DMS 273 (cell line): ENCODE measurements at regions not wholly inside any gene's neighbourhood (a gene's known extent, or its start where the extent isn't known, plus 50 kb on each side); places are given as distances from the start of the nearest gene placed in this dataset.
"Not testable (repeated sequence)": the region's sequence is repeated elsewhere in the genome, so short reads cannot be mapped to it uniquely, and the experiment has no call there.

Experiments used
- DNase-seq: peaks from one replicate; lab custom pipeline; 2025; ENCODE audit not compliant: unreplicated experiment; lab: John Stamatoyannopoulos, UW

DNA sequence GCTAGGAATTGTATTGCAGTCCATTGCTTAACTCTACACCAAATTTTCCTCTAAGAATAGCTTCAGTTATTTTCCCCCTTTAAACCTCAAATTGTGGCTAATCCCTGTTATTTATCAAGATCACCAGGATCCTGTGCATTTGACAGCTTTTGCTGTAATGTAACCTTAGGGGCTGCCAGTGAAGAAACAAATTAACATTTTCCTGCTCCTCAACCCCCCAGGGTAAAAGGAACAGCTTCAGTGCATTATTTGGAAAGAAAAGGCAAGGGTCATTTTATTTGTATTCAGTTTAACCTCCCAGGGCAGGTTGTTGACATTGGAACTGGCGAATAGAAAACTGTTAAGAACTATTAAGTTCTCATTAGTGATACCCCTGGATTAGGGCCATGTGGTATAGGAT, 57.0 kb downstream of the PCDH20 start:
- no peak for DNase-seq

GRCh38 chr13:61350341-61350740, 65.3 kb downstream of the PCDH20 start:
- DNase-seq, result no peak

DNA sequence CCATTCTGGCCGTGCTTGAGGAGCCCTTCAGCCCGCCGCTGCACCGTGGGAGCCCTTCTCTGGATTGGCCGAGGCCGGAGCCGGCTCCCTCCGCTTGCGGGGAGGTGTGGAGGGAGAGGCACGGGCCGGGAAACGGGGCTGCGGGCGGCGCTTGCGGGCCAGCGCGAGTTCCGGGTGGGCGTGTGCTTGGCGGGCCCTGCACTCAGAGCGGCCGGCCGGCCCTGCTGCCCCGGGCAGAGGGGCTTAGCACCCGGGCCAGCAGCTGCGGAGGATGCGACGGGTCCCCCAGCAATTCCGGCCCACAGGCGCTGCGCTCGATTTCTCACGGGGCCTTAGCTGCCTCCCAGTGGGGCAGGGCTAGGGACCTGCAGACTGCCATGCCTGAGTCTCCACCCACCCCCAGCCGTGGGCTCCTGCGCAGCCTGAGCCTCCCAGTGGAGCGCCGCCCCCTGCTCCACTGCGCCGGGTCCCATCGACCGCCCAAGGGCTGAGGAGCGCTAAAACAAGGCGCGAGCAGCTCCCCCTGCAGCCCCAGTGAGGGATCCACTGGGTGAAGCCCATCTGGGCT, 76.5 kb downstream of the PCDH20 start:
- no peak for DNase-seq

- peak; percentile 36 for DNase-seq
Measured at GRCh38 chr13:61316647-61317046, 99.0 kb downstream of the PCDH20 start.

GRCh38 chr13:61294467-61295191, 121.0 kb downstream of the PCDH20 start:
- DNase-seq, result peak; percentile 13

DNA sequence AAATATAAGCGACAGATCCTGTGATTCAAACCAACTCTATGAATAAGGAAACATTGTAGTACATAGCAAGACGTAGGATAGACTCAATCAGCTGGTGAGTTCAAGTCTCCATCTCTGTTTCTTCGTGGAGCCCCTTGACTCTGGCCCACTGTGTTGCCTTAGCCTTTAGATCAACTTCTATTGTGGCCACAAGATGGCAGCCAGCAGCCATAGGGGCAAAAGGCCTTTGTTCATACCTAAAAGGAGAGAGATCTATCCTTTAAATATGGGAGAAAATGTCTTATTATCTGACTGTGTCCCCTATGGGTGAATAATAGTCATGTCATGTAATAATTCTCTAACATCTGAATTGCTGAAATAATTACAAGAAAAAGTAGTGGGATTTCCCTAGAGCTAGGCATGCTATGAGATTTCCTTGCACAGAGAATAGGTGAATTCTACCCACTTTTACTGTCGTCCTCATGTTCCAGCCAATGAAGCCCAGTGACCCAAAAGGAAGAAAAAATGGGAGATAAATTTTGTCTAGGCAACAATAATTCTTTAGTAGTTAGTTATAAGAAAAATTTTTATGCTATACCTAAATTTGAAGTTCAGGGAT, 129.4 kb downstream of the PCDH20 start:
- peak; percentile 43 for DNase-seq

DNA sequence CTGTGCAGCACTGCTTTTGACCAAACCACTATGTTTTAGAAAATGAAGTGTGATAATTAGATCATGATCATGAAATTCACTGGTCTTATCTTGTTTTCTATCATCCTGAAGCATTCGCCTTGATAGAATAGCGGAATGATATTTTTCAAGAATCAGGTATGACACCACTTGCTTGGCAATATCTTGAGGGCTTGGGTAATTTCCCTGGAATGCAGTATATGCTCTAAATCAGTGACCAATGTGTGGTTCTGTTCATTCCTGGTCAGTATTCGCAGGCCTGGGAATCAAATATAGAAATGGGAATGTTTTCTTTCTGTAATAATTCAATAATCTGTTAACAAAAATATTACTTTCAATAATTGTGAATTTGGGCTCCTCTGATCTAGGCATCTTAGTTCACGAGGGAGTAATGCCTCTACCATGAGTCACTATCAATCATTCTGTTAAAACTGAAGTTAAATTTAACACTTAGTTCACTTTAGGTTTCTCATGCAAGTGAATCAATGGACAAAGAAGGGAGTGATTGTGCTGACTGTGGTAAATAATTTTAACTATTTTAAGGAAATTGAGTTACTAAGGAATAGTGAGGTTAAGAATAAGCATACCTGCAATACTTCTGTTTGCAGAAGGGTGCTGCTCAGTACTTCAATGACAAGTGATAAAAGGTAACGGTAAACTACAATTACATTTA, 137.9 kb downstream of the PCDH20 start:
- no peak for DNase-seq

- DNase-seq, result no peak
Measured at GRCh38 chr13:61277088-61277487, 138.6 kb downstream of the PCDH20 start.

- DNase-seq, result no peak
Measured at GRCh38 chr13:61276401-61276800, 139.2 kb downstream of the PCDH20 start.

GRCh38 chr13:61275736-61276135, 139.9 kb downstream of the PCDH20 start:
- DNase-seq, result no peak

GRCh38 chr13:61275251-61275650, 140.4 kb downstream of the PCDH20 start:
- DNase-seq, result no peak

DNA sequence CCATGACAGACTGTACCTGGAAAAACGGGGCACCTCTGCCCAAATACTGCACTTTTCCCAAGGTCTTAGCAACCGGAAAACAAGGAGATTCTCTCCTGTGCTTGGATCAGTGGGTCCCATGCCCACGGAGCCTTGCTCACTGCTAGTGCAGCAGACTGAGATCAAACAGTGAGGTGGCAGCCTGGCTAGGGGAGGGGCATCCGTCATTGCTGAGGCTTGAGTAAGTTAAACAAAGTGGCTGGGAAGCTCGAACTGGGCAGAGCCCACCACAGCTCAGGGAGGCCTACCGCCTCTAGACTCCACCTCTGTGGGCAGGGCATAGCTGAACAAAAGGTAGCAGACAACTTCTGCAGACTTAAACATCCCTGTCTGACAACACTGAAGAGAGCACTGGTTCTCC, 148.8 kb downstream of the PCDH20 start:
- DNase-seq, result not testable (repeated sequence)

- DNase-seq, result no peak
Measured at GRCh38 chr13:61261746-61262472, 153.7 kb downstream of the PCDH20 start.

GRCh38 chr13:61258185-61258584, 157.5 kb downstream of the PCDH20 start:
- DNase-seq, result no peak

- peak; percentile 31 for DNase-seq
Measured at GRCh38 chr13:61255040-61255796, 160.4 kb downstream of the PCDH20 start.

DNA sequence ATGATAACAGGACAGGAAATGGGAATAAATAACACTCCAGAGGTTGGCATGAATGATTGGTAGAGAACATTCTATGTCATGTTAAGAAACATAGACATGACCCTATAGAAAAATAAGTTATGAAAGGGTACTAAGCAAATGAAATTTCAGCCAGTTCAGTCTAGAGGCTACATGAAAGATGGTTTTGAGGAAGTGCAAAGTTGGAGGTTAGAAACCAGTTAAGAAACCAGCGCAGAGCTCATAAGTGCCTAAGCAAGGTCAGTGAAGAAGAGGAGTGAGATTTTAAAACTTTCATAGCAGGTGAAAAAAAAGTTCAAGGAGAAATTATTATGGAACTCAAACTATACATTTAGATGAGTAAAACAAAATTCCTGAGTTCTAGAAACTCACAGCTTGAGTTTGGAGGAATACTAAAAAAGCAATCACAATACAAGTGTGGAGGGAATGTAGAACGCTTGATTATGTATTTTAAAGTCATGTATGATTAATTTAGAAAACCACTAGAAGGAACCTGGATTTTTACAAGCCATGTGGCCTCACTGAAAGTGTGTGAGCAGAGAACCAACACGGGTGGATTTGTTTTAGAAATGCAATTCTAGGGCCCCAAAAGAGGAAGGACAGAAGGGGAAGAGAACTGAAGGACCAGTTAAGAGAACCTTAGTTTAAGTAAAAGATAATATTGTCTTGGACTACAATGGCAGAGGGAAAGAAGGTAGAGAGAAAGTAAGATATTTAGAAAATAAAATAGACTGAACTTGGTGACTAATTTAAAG, 162.4 kb downstream of the PCDH20 start:
- DNase-seq, result no peak

DNA sequence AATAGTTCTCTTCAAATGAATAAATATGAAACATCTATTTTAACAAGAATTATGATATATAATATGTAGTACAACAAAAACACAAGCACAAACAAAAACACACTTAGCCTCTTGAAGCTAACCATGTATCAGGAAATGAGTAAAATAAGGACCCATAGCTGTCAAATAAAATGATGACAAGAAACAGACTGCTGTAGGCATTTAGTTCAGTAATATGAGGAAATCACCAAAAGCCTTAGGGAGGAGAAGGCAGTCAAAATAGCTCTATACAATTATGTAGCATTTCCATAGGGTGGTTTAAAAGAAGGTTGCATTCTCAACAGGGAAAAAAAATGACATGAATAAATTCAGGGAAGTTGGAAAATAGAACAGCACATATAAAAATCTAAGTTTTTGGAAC, 163.4 kb downstream of the PCDH20 start:
- DNase-seq, result no peak

- no peak for DNase-seq
Measured at GRCh38 chr13:61247149-61247936, 168.3 kb downstream of the PCDH20 start.

DNA sequence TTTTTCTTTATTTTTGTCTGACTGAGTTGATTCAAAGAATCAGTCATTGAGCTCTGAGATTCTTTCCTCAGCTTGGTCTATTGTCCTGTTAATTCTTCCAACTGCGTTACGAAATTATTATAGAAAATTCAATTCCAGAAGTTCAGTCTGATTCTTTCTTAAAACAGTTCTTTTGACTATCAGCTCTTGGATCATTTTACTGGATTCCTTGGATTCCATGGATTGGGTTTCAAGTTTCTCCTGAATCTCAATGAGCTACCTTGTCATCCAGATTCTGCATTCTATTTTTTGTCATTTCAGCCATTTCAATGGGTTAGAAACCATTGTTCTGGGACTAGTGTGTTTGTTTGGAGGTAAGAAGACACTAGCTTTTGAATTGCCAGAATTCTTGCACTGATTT, 169.3 kb downstream of the PCDH20 start:
- DNase-seq, result no peak
